ENCODE measurements at regions not wholly inside any gene's neighbourhood (a gene's known extent, or its start where the extent isn't known, plus 50 kb on each side); places are given as distances from the start of the nearest gene placed in this dataset.

GRCh38 chr2:40642726-40643125, 190.8 kb upstream of the SLC8A1 start:
- H3K4me1 ChIP-seq: no peaks in the 10 kb centered on the region
- ATAC-seq (no peak), DNase-seq (no peak), FAIRE-seq (no peak)
- no peaks in the 10 kb centered on the region for H3K36me3 ChIP-seq
- intact Hi-C loops (cut with DNase I): no loop called here
- H3K9me3 ChIP-seq: no peaks in the 10 kb centered on the region
- H3K27me3 ChIP-seq: no peaks in the 10 kb centered on the region
- no peak overlapping the region for H3K27ac ChIP-seq
- H3K4me3 ChIP-seq: no peak overlapping the region
- TF ChIP-seq, protein P1, sequence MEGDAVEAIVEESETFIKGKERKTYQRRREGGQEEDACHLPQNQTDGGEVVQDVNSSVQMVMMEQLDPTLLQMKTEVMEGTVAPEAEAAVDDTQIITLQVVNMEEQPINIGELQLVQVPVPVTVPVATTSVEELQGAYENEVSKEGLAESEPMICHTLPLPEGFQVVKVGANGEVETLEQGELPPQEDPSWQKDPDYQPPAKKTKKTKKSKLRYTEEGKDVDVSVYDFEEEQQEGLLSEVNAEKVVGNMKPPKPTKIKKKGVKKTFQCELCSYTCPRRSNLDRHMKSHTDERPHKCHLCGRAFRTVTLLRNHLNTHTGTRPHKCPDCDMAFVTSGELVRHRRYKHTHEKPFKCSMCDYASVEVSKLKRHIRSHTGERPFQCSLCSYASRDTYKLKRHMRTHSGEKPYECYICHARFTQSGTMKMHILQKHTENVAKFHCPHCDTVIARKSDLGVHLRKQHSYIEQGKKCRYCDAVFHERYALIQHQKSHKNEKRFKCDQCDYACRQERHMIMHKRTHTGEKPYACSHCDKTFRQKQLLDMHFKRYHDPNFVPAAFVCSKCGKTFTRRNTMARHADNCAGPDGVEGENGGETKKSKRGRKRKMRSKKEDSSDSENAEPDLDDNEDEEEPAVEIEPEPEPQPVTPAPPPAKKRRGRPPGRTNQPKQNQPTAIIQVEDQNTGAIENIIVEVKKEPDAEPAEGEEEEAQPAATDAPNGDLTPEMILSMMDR (IDR thresholded peaks at IDR 0.05): no peak
- 61 to 66% methylated on average over 2 of the region's 2 CpGs for WGBS, 2 donors

DNA sequence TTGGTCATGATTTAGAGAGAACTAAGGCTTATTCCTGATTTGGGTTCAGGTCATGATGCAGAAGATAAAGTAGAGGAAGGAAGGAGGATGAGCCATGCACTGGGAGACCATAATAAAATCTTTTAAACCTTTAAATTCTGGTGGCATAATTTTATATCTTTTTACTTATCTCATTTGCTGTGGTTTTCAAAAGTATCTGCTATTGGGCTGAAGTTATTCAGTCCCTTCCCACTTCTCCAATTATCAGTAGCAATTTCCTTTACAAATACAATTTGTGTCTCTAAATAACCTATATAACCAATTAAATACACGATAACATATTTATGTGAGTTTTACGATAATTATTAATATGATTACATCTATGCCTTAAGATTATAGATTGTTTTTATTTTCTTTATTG, 194.8 kb upstream of the SLC8A1 start:
- Histone ChIP-seq H3K27me3 (no peaks in the 10 kb centered on the region), H3K4me1 (no peaks in the 10 kb centered on the region), H3K36me3 (no peaks in the 10 kb centered on the region), H3K4me3 (no peak overlapping the region), H3K27ac (no peak overlapping the region), H3K9me3 (no peaks in the 10 kb centered on the region)
- ATAC-seq (no peak), FAIRE-seq (no peak), DNase-seq (no peak)
- WGBS, 2 donors: 75 to 91% methylated on average over 2 of the region's 2 CpGs
- TF ChIP-seq, protein P1 (IDR thresholded peaks at IDR 0.05): no peak
- intact Hi-C loops (cut with DNase I): no loop called here

DNA sequence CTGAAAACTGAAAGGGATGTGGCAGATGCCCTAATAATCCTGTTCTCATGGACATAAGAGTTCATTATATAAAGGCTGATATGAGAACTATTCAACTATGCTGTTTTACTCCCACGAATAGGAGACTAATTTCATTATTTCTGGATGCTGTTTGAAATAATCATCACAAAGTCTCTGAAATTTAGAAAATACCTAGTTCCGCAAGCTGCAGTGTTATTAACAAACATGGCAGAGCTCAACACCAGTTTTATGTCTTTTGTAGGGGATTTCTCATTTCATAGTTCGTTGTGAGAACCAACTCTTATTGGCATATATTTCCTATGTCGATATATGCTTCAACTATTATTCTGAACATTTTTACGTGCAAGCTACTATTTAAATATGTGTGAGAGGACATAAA, 200.3 kb upstream of the SLC8A1 start:
- Histone ChIP-seq H3K27ac (no peak overlapping the region), H3K4me1 (no peaks in the 10 kb centered on the region), H3K27me3 (no peaks in the 10 kb centered on the region), H3K4me3 (no peak overlapping the region), H3K9me3 (no peaks in the 10 kb centered on the region), H3K36me3 (no peaks in the 10 kb centered on the region)
- WGBS, 2 donors: 60 to 77% methylated on average over 5 of the region's 5 CpGs
- no peak for ATAC-seq
- TF ChIP-seq, protein P1 (IDR thresholded peaks at IDR 0.05): no peak
- intact Hi-C loops (cut with DNase I): no loop called here
- no peak for FAIRE-seq
- DNase-seq: no peak

DNA sequence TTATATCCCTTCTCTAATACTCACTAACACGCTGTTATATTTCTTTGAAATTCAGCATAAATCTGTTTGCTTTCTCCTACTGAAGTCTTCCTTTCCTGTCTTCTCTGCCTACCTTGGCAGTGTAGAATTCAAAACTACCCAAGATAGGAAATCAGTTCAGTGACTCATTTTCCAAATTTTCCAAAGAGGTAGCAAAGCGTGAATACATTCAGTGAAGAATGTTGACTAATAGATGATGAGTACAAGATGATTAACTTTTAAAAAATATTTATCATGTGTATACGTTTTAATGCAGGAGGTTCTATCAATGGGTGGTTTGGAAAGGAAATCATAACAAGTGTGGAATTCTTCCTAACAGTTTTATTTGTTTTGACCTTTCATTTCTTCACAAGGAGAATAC, 201.9 kb upstream of the SLC8A1 start:
- FAIRE-seq (no peak), DNase-seq (no peak), ATAC-seq (no peak)
- intact Hi-C loops (cut with DNase I): no loop called here
- Histone ChIP-seq H3K27me3 (no peaks in the 10 kb centered on the region), H3K4me3 (no peak overlapping the region), H3K36me3 (no peaks in the 10 kb centered on the region), H3K4me1 (no peaks in the 10 kb centered on the region), H3K9me3 (no peaks in the 10 kb centered on the region), H3K27ac (no peak overlapping the region)
- 52 to 63% methylated on average over 3 of the region's 3 CpGs for WGBS, 2 donors
- TF ChIP-seq, protein P1 (IDR thresholded peaks at IDR 0.05): no peak

DNA sequence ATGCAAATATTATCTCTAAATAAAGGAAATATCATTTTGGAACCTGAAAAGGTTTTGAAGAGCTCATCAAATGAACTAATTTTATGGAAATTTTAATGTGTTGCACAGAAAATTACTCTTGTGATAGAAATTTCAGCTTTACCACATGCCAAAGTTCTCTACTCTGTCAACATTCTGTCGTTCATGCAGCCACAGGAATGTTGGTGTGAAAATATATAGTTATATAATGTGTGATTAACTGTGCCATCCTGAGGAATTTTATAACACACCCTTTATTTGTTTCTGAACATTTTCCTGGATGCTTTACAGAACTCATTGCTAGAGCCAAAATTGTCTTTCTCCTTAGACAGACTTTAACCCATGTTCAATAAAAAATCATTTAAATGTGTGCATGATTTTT, 202.5 kb upstream of the SLC8A1 start:
- no peak for FAIRE-seq

More for the DNA sequence above, 202.5 kb upstream of the SLC8A1 start:
- 13 to 17% methylated on average over 1 of the region's 1 CpG for WGBS, 2 donors
- Histone ChIP-seq H3K27ac (no peak overlapping the region), H3K4me3 (no peak overlapping the region), H3K36me3 (no peaks in the 10 kb centered on the region), H3K27me3 (no peaks in the 10 kb centered on the region), H3K9me3 (no peaks in the 10 kb centered on the region), H3K4me1 (no peaks in the 10 kb centered on the region)
- TF ChIP-seq, protein P1 (IDR thresholded peaks at IDR 0.05): no peak
- intact Hi-C loops (cut with DNase I): no loop called here
- ATAC-seq: no peak
- DNase-seq: no peak

All from pancreas (tissue), 10 donors.